ENCODE measurements at regions not wholly inside any gene's neighbourhood (a gene's known extent, or its start where the extent isn't known, plus 50 kb on each side); places are given as distances from the start of the nearest gene placed in this dataset.
"Not testable (repeated sequence)": the region's sequence is repeated elsewhere in the genome, so short reads cannot be mapped to it uniquely, and the experiment has no call there.

GRCh38 chr10:8173243-8173865 is 118.9 kb downstream of the GATA3 start:
- no peak for TF ChIP-seq CTCF (IDR thresholded peaks at IDR 0.05)
- ATAC-seq (ENCODE audit: low FRiP score) (no peak), DNase-seq (ENCODE audit: low spot score) (no peak)

- no peak for DNase-seq (ENCODE audit: low spot score)
- no peak for TF ChIP-seq CTCF (IDR thresholded peaks at IDR 0.05)
- ATAC-seq (ENCODE audit: low FRiP score) = no peak
Observed at GRCh38 chr10:8173866-8174243, 119.4 kb downstream of the GATA3 start.

DNA sequence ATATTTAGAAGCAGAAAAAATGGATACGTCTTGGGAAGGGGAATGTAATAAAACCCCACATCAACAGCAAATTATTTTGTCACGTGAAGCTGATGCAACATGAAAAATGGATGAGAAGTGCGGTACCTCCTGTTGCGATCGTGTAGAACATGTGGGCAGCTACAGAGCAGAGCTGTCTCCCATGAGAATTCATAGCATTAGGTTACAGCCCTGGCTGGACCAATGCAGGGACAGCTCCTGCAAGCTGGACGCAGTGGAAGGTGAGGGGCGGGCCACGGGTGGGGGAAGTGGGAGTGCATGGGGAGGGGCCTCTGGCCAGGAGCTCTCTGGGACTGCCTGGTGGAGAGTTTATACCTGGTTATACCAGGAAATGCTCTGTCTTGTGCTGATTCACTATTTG is 120.3 kb downstream of the GATA3 start:
- no peak for TF ChIP-seq CTCF (IDR thresholded peaks at IDR 0.05)
- no peak for DNase-seq (ENCODE audit: low spot score)

GRCh38 chr10:8177526-8177925 is 123.0 kb downstream of the GATA3 start:
- not testable (repeated sequence) for DNase-seq (ENCODE audit: low spot score); ATAC-seq (ENCODE audit: low FRiP score)

More for the DNA sequence above, 120.3 kb downstream of the GATA3 start:
- no peak for ATAC-seq (ENCODE audit: low FRiP score)

- ATAC-seq (ENCODE audit: low FRiP score); DNase-seq (ENCODE audit: low spot score): not testable (repeated sequence)
Observed at GRCh38 chr10:8179773-8180172, 125.3 kb downstream of the GATA3 start.

GRCh38 chr10:8180360-8181109 is 126.0 kb downstream of the GATA3 start:
- ATAC-seq (ENCODE audit: low FRiP score) = no peak
- no peak for DNase-seq (ENCODE audit: low spot score)
- TF ChIP-seq CTCF (IDR thresholded peaks at IDR 0.05) = no peak

DNA sequence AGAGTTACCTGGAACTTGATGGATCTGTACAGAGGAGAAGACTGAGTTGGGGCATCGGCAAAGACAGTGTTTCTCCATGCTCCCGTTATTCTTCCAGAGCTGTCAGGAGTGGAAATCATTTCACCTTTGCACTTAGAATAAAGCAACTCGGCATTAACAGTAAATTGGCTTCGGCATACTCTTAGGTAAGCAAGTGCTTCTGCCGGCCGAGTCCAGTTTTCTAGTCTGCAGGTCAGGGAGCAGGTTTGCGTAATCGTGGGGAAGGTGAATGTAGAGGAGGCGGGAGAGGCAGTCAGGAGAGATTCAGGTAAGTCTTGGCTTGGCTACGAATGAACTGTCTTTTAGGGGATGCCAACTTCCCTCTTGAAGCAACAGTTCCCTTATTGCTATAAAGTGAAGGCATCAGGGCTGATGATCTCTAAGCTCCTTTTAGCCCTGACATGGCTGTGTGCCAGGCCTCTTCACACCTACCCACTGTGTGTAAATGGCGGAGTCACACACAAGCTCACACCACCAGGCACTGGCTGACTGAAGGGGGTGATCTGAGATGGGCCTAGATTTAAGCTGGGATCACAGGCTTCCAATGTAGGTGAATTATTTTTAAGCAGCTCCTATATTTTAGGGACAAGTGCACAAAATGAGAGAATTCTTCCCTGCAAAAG is 127.1 kb downstream of the GATA3 start:
- ATAC-seq (ENCODE audit: low FRiP score) = no peak
- no peak for TF ChIP-seq CTCF (IDR thresholded peaks at IDR 0.05)
- DNase-seq (ENCODE audit: low spot score) = no peak

DNA sequence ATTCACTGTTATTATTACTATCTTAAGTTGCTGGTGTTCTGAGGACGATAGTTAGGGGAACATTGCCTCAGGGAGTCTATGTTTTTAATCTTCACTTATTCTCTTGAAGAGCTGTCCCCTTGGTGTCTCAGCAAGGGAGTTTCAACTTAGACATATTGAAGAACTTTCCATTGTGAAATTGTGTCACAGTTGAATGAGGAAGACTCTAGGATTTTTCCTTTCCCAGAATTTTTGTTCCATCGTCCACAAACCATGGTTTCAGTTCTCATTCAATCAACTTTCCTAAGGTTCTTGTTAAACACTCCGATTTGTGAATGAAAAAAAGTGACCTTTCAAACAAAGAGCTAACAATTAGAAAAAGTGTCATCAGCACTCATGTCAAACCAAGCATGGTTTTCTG is 128.3 kb downstream of the GATA3 start:
- DNase-seq (ENCODE audit: low spot score) (no peak), ATAC-seq (ENCODE audit: low FRiP score) (no peak)
- TF ChIP-seq CTCF (IDR thresholded peaks at IDR 0.05) = no peak
